ENCODE measurements at regions not wholly inside any gene's neighbourhood (a gene's known extent, or its start where the extent isn't known, plus 50 kb on each side); places are given as distances from the start of the nearest gene placed in this dataset.

DNA sequence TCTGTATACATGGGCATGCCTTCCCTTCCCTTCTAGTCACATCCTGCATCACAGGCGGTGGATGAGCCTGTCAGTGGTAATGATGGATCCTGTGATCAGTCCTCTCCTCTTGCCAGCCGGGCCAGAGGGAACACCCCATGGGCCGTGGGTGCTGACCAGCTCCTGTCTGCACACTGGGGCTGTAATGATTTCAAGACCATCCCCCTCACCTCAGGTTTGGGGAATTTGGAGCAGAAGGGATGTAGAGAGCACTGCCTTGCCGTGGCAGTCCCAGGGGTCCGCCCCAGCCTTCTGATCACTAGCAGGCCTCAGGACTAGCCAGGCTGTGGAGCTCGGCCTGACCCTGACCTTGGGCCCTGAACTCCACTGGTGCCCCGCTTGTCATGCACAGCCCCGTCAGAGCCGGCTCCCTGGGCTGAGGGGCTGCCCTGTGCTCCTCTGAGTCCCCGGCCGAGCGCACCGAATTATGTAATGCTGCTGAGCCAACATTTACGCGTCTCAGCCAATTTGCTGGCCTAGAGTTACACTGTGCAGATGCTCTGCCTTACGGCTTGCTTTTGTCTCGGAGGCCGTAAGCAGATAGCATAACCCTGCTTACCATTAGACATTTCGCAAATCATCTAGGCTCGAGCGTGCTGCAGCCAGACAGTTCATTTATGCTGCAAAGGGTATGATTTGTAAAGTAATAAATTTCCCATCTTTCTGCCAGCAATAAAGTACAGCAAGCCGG lies 155.3 kb downstream of the MACROH2A1 start:
- dilution Hi-C loops (cut with MboI; ENCODE audit: extremely low pct_ligation_motif_present, low sequenced_read_pairs) = no loop called here
- Histone ChIP-seq H3K4me3 (replicated peaks in 1 of 3; ENCODE audit: insufficient read depth in 1 of 3, low read depth in 1 of 3, low read length in 3 of 3) (no peak overlapping the region), H3K27me3 (ENCODE audit: control insufficient read depth in 2 of 2, insufficient read depth in 2 of 2, low read length in 2 of 2) (no peaks in the 10 kb centered on the region), H3K79me2 (ENCODE audit: control insufficient read depth, insufficient read depth, low read length) (no peaks in the 10 kb centered on the region), H3K27ac (ENCODE audit: insufficient read depth, low read depth, low read length) (no peak overlapping the region), H3K9me3 (replicated peaks; ENCODE audit: control insufficient read depth, insufficient read depth, low read length) (no peaks in the 10 kb centered on the region), H3K9me1 (replicated peaks; ENCODE audit: control insufficient read depth, extremely low read depth, insufficient read depth, low read length) (no peaks in the 10 kb centered on the region), H3K4me2 (ENCODE audit: insufficient read depth, low read length) (no peak overlapping the region), H2AFZ (ENCODE audit: low read depth, low read length) (no peak overlapping the region), H3K9ac (replicated peaks; ENCODE audit: extremely low read depth, insufficient read depth, low read length) (no peak overlapping the region), H3K36me3 (ENCODE audit: control insufficient read depth in 2 of 2, extremely low read depth in 1 of 2, insufficient read depth in 2 of 2, low read length in 2 of 2) (no peaks in the 10 kb centered on the region), H4K20me1 (replicated peaks; ENCODE audit: control insufficient read depth, extremely low read depth, insufficient read depth, low read length) (no peaks in the 10 kb centered on the region), H3K4me1 (ENCODE audit: control insufficient read depth, extremely low read depth, insufficient read depth, low read length) (peaks cover 31% of the 10 kb centered on the region)
- no TSS peak for BruUV-seq (replicated peaks)
- DNase-seq (ENCODE audit: low read depth, low spot score) (no peak), FAIRE-seq (no peak)
- intact Hi-C loops (cut with micrococcal nuclease) = no loop called here
- ChIA-PET POLR2A (no interaction called here), CTCF (interaction anchor here (0.6 to 2.4 kb wide), 6 partner anchors 10 to 52 kb away, joined by 3 to 8 read pairs (median 4); no protein-coding TSS in a partner anchor)
- no peak for TF ChIP-seq MAX (IDR thresholded peaks at IDR 0.05; ENCODE audit: insufficient read depth, insufficient read length)
- no peak for TF ChIP-seq FOS (IDR thresholded peaks at IDR 0.05; ENCODE audit: borderline replicate concordance, insufficient read depth, low read length)
- TF ChIP-seq POLR2A (IDR thresholded peaks at IDR 0.05; ENCODE audit: low read depth, low read length) = no peak
- TF ChIP-seq JUN (IDR thresholded peaks at IDR 0.05; ENCODE audit: borderline replicate concordance, insufficient read depth, insufficient read length, low read depth) = no peak
- no peak for TF ChIP-seq GATA2 (IDR thresholded peaks at IDR 0.05; ENCODE audit: insufficient read depth, insufficient read length, low read depth, low read length)
- no peak for TF ChIP-seq EZH2 (IDR thresholded peaks at IDR 0.05; ENCODE audit: borderline replicate concordance, low read depth, low read length, severe bottlenecking)
- no peak for TF ChIP-seq MYC (IDR thresholded peaks at IDR 0.05; ENCODE audit: low read depth, low read length)
- no peak for TF ChIP-seq CTCF (IDR thresholded peaks at IDR 0.05; ENCODE audit: extremely low read depth in 1 of 2, insufficient read depth in 1 of 2, low read depth in 1 of 2, low read length in 2 of 2)
- TF ChIP-seq POLR2AphosphoS5 (IDR thresholded peaks at IDR 0.05; ENCODE audit: insufficient read depth, low read depth, low read length) = no peak
